ENCODE measurements at regions not wholly inside any gene's neighbourhood (a gene's known extent, or its start where the extent isn't known, plus 50 kb on each side); places are given as distances from the start of the nearest gene placed in this dataset.

GRCh38 chr22:47301820-47302475, 539.5 kb downstream of the TBC1D22A start (continued):
- TF ChIP-seq REST (tag by site-specific recombination; IDR thresholded peaks at IDR 0.05) (no peak), TRIM28 (IDR thresholded peaks at IDR 0.05; ENCODE audit: borderline replicate concordance, low read length) (no peak), BCL6B (tag by site-specific recombination; IDR thresholded peaks at IDR 0.05) (no peak), ZNF639 (tag by site-specific recombination; IDR thresholded peaks at IDR 0.05) (no peak), ZSCAN16 (tag by site-specific recombination; IDR thresholded peaks at IDR 0.05) (no peak), ZSCAN5A (tag by site-specific recombination; IDR thresholded peaks at IDR 0.05) (no peak), ZNF558 (tag by site-specific recombination; IDR thresholded peaks at IDR 0.05) (no peak), GFI1B (tag by site-specific recombination; IDR thresholded peaks at IDR 0.05) (no peak), ZNF670 (tag by site-specific recombination; IDR thresholded peaks at IDR 0.05; ENCODE audit: low read depth) (no peak), ZNF704 (tag by site-specific recombination; IDR thresholded peaks at IDR 0.05) (no peak)

GRCh38 chr22:47300698-47301405, 538.4 kb downstream of the TBC1D22A start:
- CTCF ChIA-PET = no interaction called here
- no peak overlapping the region for H3K27ac ChIP-seq (ENCODE audit: extremely low read depth, low read depth, low read length)
- POLR2A ChIA-PET = no interaction called here
- H3K36me3 ChIP-seq (ENCODE audit: control insufficient read depth in 2 of 2, insufficient read depth in 1 of 2, low read length in 2 of 2) = no peaks in the 10 kb centered on the region
- no peak overlapping the region for H3K4me3 ChIP-seq (ENCODE audit: low read depth, low read length)
- no peaks in the 10 kb centered on the region for H3K4me1 ChIP-seq (ENCODE audit: control insufficient read depth, insufficient read depth, low read length)
- no peaks in the 10 kb centered on the region for H3K9me3 ChIP-seq (ENCODE audit: control insufficient read depth, insufficient read depth, low read depth, low read length)
- no peak for TF ChIP-seq ZNF580 (tag by site-specific recombination; IDR thresholded peaks at IDR 0.05)
- TF ChIP-seq ZFP69B (tag by site-specific recombination; IDR thresholded peaks at IDR 0.05) = no peak
- no peak for TF ChIP-seq ZNF585B (tag by site-specific recombination; IDR thresholded peaks at IDR 0.05)
- no peak for TF ChIP-seq ZNF571 (tag by site-specific recombination; IDR thresholded peaks at IDR 0.05)
- TF ChIP-seq ZNF561 (tag by site-specific recombination; IDR thresholded peaks at IDR 0.05; ENCODE audit: borderline replicate concordance) = no peak
- TF ChIP-seq GLIS1 (tag by site-specific recombination; IDR thresholded peaks at IDR 0.05) = no peak
- no peak for TF ChIP-seq ZSCAN30 (tag by site-specific recombination; IDR thresholded peaks at IDR 0.05)
- no peak for TF ChIP-seq ZNF645 (tag by site-specific recombination; IDR thresholded peaks at IDR 0.05)
- TF ChIP-seq ELK4 (IDR thresholded peaks at IDR 0.05; ENCODE audit: borderline replicate concordance, low read depth, low read length) = no peak
- TF ChIP-seq CTCF (tag by site-specific recombination; IDR thresholded peaks at IDR 0.05) = no peak
- no peak for TF ChIP-seq ZSCAN16 (tag by site-specific recombination; IDR thresholded peaks at IDR 0.05)
- TF ChIP-seq ZNF660 (tag by site-specific recombination; IDR thresholded peaks at IDR 0.05) = no peak
- TF ChIP-seq GLI2 (tag by site-specific recombination; IDR thresholded peaks at IDR 0.05; ENCODE audit: borderline replicate concordance, low read depth) = no peak
